Testis (tissue), 2 donors: ENCODE measurements at regions not wholly inside any gene's neighbourhood (a gene's known extent, or its start where the extent isn't known, plus 50 kb on each side); places are given as distances from the start of the nearest gene placed in this dataset.

Experiments used
- DNase-seq: peaks from one replicate; pipeline ENCODE4 v3.0.0-alpha.2; 2019
- H3K27ac ChIP-seq, 2 donors: fragments of 200-600 bp; sonication (generic); one replicate each; pipeline ENCODE4 v1.5.1; 2019
- H3K27me3 ChIP-seq: fragments of 200-600 bp; sonication (generic); one replicate; pipeline ENCODE4 v1.5.1; 2019
- H3K36me3 ChIP-seq: fragments of 200-600 bp; sonication (generic); one replicate; pipeline ENCODE4 v1.5.1; 2017; ENCODE audit warnings: low read depth; ENCODE audit errors: missing control alignments
- H3K4me1 ChIP-seq: fragments of 200-600 bp; sonication (generic); one replicate; pipeline ENCODE4 v1.5.1; 2019
- H3K4me3 ChIP-seq, 2 donors: fragments of 200-600 bp; sonication (generic); one replicate each; pipeline ENCODE4 v1.5.1; 2017 to 2019
- H3K9me3 ChIP-seq: fragments of 200-600 bp; sonication (generic); one replicate; pipeline ENCODE4 v1.5.1; 2017
- POLR2A ChIP-seq: fragments of 450-650 bp; IDR thresholded peaks from one replicate; pipeline ENCODE4 v1.6.1; 2017; ENCODE audit warnings: antibody characterized with exemption, mild to moderate bottlenecking, moderate library complexity
- WGBS, 2 donors: methylation state at CpG; one replicate each; pipeline ENCODE4 v1.1.5; 2018; 5-methylcytosine and 5-hydroxymethylcytosine counted together
- intact Hi-C: fragments of 100-400 bp; cut with DNase I; formaldehyde crosslinking; loops from one replicate; pipeline ENCODE4 v1.15.1; 2023; ENCODE audit warnings: low total_unique reads
- TF ChIP-seq, protein P1 (sequence below), 3 experiments: fragments of 450-650 bp in 2 of 3; fragments of 200-600 bp in 1 of 3; sonication (generic) in 1 of 3; IDR thresholded peaks; one replicate each; pipeline ENCODE4 v1.5.1; 2016 to 2019; ENCODE audit warnings: antibody characterized with exemption in 3 of 3, mild to moderate bottlenecking in 2 of 3, moderate library complexity in 1 of 3

- Histone ChIP-seq H3K27me3 (no peaks in the 10 kb centered on the region), H3K4me1 (peaks cover 31% of the 10 kb centered on the region), H3K9me3 (no peaks in the 10 kb centered on the region), H3K36me3 (no peaks in the 10 kb centered on the region), H3K27ac (peak overlapping the region in 1 of 2 donors; percentile 85), H3K4me3 (no peak overlapping the region)
- DNase-seq = no peak
- intact Hi-C loops = loop anchor here (10.0 kb wide), 1 partner anchor 53 kb away; no protein-coding TSS in a partner anchor
- TF ChIP-seq POLR2A = no peak
- TF ChIP-seq, protein P1, sequence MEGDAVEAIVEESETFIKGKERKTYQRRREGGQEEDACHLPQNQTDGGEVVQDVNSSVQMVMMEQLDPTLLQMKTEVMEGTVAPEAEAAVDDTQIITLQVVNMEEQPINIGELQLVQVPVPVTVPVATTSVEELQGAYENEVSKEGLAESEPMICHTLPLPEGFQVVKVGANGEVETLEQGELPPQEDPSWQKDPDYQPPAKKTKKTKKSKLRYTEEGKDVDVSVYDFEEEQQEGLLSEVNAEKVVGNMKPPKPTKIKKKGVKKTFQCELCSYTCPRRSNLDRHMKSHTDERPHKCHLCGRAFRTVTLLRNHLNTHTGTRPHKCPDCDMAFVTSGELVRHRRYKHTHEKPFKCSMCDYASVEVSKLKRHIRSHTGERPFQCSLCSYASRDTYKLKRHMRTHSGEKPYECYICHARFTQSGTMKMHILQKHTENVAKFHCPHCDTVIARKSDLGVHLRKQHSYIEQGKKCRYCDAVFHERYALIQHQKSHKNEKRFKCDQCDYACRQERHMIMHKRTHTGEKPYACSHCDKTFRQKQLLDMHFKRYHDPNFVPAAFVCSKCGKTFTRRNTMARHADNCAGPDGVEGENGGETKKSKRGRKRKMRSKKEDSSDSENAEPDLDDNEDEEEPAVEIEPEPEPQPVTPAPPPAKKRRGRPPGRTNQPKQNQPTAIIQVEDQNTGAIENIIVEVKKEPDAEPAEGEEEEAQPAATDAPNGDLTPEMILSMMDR (IDR thresholded peaks at IDR 0.05) = no peak
- 62 to 67% methylated on average over 3 of the region's 3 CpGs for WGBS, 2 donors
Observed at GRCh38 chr9:691825-692400, 149.6 kb upstream of the DMRT1 start.

- WGBS, 2 donors = 57 to 59% methylated on average over 4 of the region's 4 CpGs
- intact Hi-C loops = loop anchor here (10.0 kb wide), 1 partner anchor 52 kb away; no protein-coding TSS in a partner anchor
- H3K4me1 ChIP-seq = peaks cover 31% of the 10 kb centered on the region
Observed at GRCh38 chr9:692636-693129, 148.8 kb upstream of the DMRT1 start.

GRCh38 chr9:693201-694091, 148.1 kb upstream of the DMRT1 start:
- Histone ChIP-seq H3K4me3 (no peak overlapping the region), H3K36me3 (no peaks in the 10 kb centered on the region), H3K9me3 (no peaks in the 10 kb centered on the region), H3K27ac (peak overlapping the region; percentile 78 to 85), H3K27me3 (no peaks in the 10 kb centered on the region), H3K4me1 (peaks cover 31% of the 10 kb centered on the region)
- intact Hi-C loops = loop anchor here (10.0 kb wide), 1 partner anchor 51 kb away; no protein-coding TSS in a partner anchor
- peak; percentile 66 for DNase-seq
- TF ChIP-seq POLR2A = no peak
- TF ChIP-seq, protein P1 (IDR thresholded peaks at IDR 0.05) = no peak
- WGBS, 2 donors = 13 to 15% methylated on average over 6 of the region's 6 CpGs

More at GRCh38 chr9:692636-693129, 148.8 kb upstream of the DMRT1 start:
- Histone ChIP-seq H3K4me3 (no peak overlapping the region), H3K36me3 (no peaks in the 10 kb centered on the region), H3K9me3 (no peaks in the 10 kb centered on the region), H3K27ac (peak overlapping the region; percentile 78 to 85), H3K27me3 (no peaks in the 10 kb centered on the region)
- no peak for DNase-seq
- TF ChIP-seq POLR2A = no peak
- TF ChIP-seq, protein P1 (IDR thresholded peaks at IDR 0.05) = no peak

DNA sequence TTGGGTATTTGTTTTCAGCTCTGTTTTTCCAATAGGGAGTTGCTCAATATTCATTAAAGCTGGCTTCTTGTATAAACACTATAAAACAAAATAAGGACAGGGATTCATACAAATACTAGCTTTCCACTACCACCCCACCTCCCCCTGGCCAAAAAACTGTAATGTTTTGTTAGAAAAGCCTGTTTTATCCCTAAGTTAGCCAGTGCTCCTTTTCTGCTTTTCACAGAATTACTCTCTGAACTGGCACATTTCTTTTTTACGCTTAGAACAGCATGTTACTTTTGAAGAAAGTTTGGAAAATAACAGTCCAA, 147.4 kb upstream of the DMRT1 start:
- Histone ChIP-seq H3K27ac (peak overlapping the region; percentile 78 to 85), H3K9me3 (no peaks in the 10 kb centered on the region), H3K4me3 (no peak overlapping the region), H3K27me3 (no peaks in the 10 kb centered on the region), H3K36me3 (no peaks in the 10 kb centered on the region), H3K4me1 (peaks cover 31% of the 10 kb centered on the region)
- TF ChIP-seq, protein P1 (IDR thresholded peaks at IDR 0.05) = no peak
- TF ChIP-seq POLR2A = no peak
- WGBS, 2 donors = 32 to 47% methylated on average over 1 of the region's 1 CpG
- no peak for DNase-seq
- intact Hi-C loops = loop anchor here (10.0 kb wide), 1 partner anchor 51 kb away; no protein-coding TSS in a partner anchor
